NCI-H2029 (cell line): ENCODE measurements at regions not wholly inside any gene's neighbourhood (a gene's known extent, or its start where the extent isn't known, plus 50 kb on each side); places are given as distances from the start of the nearest gene placed in this dataset.

Experiments
- DNase-seq: peaks from one replicate; lab custom pipeline; 2025; lab: John Stamatoyannopoulos, UW

DNA sequence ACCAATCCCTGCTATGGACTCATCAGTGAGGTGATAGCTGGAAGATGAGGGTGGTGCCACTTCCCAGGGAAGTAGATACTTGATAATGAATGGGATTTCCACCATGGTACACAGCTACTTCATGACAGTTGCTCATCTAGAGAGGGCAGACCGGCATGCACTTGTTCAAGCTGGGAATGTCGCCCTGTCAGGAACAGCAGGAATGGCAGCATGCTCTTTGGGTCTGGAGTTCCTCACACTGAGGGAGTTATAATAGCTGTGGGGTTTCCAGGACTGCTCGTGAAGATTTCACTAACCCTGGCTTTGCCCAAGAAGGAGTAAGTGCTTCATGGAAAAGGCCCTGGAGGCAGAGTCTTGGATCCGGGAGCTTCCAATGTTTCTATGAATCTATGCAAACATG, 129.2 kb downstream of the PSMG1 start:
- DNase-seq, result no peak

- no peak for DNase-seq
Measured at GRCh38 chr21:39053126-39053525, 130.1 kb downstream of the PSMG1 start.

GRCh38 chr21:39052718-39053117, 130.5 kb downstream of the PSMG1 start:
- DNase-seq, result no peak

GRCh38 chr21:39051588-39051949, 131.7 kb downstream of the PSMG1 start:
- DNase-seq, result no peak

DNA sequence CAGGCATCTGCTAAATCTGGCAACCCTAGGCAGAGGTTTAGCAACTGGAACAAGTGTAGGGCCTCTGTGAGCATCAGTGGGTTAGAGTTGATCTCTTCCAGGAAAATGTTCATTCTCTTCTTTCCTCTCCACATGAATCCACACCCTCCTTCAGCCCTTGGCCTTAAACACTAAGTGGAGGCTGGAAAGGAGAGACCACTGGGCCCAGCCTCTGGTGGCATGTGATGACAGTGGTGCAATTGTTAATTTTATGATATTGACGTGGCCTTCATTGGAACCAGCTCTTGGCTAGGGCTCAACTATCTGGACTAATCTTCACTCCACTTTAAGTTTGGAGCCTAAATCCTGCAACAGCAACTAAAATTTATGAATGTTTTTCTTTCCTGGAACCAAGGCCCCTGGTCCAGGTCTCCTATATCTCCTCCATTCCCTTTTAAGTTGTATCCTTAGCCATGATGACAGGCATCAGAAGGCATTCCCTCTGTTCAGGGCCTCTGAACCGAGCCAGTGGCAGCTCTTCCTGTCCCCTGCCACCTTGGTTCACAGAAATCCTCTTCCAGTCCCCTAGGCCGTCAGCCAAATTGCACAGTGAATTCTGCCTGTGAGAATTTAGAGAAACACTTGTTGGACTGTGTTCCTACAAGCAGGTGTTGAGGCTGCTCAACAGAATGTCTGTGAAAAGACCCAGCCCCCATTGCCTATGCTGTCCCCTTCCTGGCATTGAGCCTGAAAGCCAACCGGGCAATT, 132.2 kb downstream of the PSMG1 start:
- peak; percentile 11 for DNase-seq

GRCh38 chr21:39048574-39048973, 134.7 kb downstream of the PSMG1 start:
- DNase-seq, result no peak

DNA sequence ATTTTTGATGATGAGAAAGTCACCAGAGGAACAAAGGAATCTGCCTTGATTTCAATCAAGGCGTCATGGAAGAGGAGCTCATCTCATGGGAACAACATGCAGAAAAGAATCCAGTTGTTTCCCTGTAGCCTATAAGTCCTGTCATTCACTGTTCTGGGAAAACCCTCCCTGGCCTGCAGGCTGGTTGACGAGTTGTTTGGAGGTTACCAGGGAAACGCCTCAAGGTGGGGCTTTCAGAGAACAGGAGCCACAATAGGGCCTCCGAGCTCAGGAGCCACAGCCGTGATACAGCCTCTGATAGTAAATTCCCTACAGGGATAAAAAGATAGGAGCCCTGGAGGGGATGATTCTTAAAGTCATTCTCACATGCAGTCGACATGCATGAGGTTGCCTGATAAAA, 135.2 kb downstream of the PSMG1 start:
- DNase-seq, result peak; percentile 54

DNA sequence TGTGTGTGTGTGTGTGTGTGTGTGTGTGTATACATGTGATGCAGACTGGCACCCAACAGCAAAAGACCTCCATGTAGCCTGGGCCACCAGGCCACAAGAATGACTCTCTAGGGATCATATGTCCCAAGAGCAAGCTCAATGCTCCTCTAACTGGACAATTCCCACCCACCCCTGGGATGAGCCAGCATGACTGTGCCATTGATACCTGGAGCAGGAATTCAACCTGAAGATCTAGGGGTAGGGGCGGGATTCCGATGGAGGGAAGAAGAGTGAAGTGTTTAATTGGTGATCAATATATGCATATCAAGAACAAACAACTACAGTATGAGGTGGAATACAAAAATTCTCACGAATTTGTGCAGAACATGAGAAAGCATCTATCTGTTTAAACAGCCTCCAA, 136.2 kb downstream of the PSMG1 start:
- DNase-seq, result no peak

GRCh38 chr21:39046236-39046916, 136.9 kb downstream of the PSMG1 start:
- DNase-seq, result no peak

DNA sequence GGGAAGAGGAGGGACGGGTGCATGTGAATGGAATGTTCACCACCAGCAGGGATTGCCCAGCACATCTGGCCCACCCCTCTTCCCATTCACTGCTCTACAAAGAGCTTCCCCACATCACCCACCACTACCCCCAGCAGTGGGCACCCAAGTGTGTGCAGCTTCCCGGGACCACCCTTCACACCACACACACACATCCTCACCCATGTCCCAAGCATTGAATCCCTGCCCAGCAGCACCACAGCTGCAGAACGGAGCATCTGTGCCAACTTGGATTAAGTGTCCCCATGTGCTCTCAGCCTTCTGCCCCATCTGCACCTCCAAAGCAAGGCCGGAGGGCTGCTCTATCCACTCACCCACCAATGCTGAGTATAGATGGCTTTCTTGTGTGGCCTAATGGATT, 141.4 kb downstream of the PSMG1 start:
- no peak for DNase-seq

GRCh38 chr21:39040494-39041110, 142.6 kb downstream of the PSMG1 start:
- DNase-seq, result no peak

- no peak for DNase-seq
Measured at GRCh38 chr21:39037807-39038405, 145.3 kb downstream of the PSMG1 start.

- DNase-seq, result no peak
Measured at GRCh38 chr21:39036581-39036980, 146.7 kb downstream of the PSMG1 start.

GRCh38 chr21:39034590-39035536, 148.4 kb downstream of the PSMG1 start:
- no peak for DNase-seq

GRCh38 chr21:39033878-39034589, 149.2 kb downstream of the PSMG1 start:
- peak; percentile 86 for DNase-seq

DNA sequence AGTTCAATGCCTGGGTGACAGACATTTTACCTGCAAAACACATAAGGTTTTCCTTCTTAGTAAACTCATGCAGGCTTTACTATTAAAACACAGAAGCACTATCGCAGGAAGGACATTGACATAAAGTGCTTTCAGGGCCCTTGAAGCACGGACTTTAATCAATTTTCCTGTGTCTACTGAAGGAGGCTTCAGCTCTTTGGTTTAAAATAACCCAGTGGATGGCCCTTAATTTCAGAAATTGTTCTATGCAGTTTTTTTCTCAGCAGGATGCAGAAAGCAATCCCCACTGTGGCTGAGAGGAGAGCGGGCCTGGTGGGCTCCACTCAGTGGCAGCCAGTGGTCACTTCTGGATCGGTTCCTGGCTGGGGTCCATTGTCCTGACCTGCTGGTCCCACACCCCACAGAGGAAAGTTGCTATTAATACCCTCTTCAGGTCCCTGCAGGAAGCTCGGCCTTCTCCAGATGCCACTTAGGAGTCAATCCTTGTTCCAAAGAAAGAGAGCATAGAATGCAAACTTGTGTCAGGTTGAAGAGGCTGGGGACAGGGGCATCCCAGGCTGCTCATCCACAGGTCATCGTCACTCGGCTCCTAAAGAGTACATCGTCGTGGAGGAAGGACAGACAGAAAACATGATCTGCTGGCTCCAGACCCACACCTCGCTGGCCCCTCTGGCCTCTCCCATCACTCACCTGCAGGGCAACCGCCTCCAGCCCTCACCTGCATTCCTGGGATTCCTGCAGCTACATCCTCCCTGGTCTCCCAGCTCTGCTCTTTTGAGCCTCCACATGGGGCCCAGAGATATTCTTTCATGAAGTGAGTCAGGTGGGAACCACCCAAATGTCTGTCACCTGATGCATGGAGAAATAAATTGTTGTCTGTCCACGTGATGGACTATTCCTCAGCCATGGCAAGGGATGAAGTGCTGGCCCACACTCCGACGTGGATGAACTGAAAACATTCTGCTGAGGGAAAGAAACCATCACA, 153.1 kb downstream of the PSMG1 start:
- no peak for DNase-seq

GRCh38 chr21:39029086-39029755, 154.0 kb downstream of the PSMG1 start:
- no peak for DNase-seq

GRCh38 chr21:39025198-39025597, 158.1 kb downstream of the PSMG1 start:
- DNase-seq, result no peak

- DNase-seq, result no peak
Measured at GRCh38 chr21:39024538-39024937, 158.7 kb downstream of the PSMG1 start.
